NT2/D1 (cell line): ENCODE measurements at regions not wholly inside any gene's neighbourhood (a gene's known extent, or its start where the extent isn't known, plus 50 kb on each side); places are given as distances from the start of the nearest gene placed in this dataset.

Experiments used
- DNase-seq: peaks from one replicate; pipeline ENCODE4 v3.0.0-alpha.2; 2011; ENCODE audit warnings: low read depth, low spot score
- H3K27me3 ChIP-seq: 2 replicates; pipeline ENCODE4 v1.6.0; 2011; ENCODE audit warnings: mild to moderate bottlenecking; ENCODE audit not compliant: insufficient read length, insufficient read depth
- H3K36me3 ChIP-seq: 2 replicates; pipeline ENCODE4 v1.6.1; 2011; ENCODE audit warnings: mild to moderate bottlenecking, low read length, mixed read lengths; ENCODE audit not compliant: insufficient read depth, insufficient read length
- H3K4me1 ChIP-seq: 2 replicates; pipeline ENCODE4 v1.5.1; 2011; ENCODE audit not compliant: insufficient read depth, insufficient read length
- H3K4me3 ChIP-seq: 2 replicates; pipeline ENCODE4 v1.5.1; 2011; ENCODE audit warnings: low read depth; ENCODE audit not compliant: insufficient read length
- H3K9ac ChIP-seq: 2 replicates; pipeline ENCODE4 v1.6.0; 2011; ENCODE audit warnings: low read depth; ENCODE audit not compliant: insufficient read length
- H3K9me3 ChIP-seq: 2 replicates; pipeline ENCODE4 v1.5.1; 2011; ENCODE audit warnings: mild to moderate bottlenecking, low read length; ENCODE audit not compliant: insufficient read depth
- SUZ12 ChIP-seq: IDR thresholded peaks from 2 replicates; pipeline ENCODE4 v1.6.1; 2011; ENCODE audit not compliant: insufficient read length, insufficient read depth; ENCODE audit errors: extremely low read depth
- YY1 ChIP-seq: IDR thresholded peaks from 2 replicates; pipeline ENCODE4 v1.6.1; 2011; ENCODE audit not compliant: insufficient read length, insufficient read depth
- ZNF274 ChIP-seq: IDR thresholded peaks from 2 replicates; pipeline ENCODE4 v1.6.1; 2011; ENCODE audit warnings: mild to moderate bottlenecking, low read depth, low read length

- DNase-seq: no peak
- H3K27me3 ChIP-seq: no peaks in the 10 kb centered on the region
- H3K4me3 ChIP-seq: no peak overlapping the region
- H3K9ac ChIP-seq: no peak overlapping the region
- H3K9me3 ChIP-seq: no peaks in the 10 kb centered on the region
- no peak for TF ChIP-seq YY1
- no peaks in the 10 kb centered on the region for H3K36me3 ChIP-seq
- H3K4me1 ChIP-seq: no peaks in the 10 kb centered on the region
Measured at GRCh38 chr7:12107381-12107780, 103.7 kb upstream of the TMEM106B start.

- no peak for TF ChIP-seq YY1
- TF ChIP-seq SUZ12: no peak
- no peak for TF ChIP-seq ZNF274
- Histone ChIP-seq H3K4me3 (no peak overlapping the region), H3K9ac (no peak overlapping the region), H3K4me1 (no peaks in the 10 kb centered on the region), H3K36me3 (no peaks in the 10 kb centered on the region), H3K27me3 (no peaks in the 10 kb centered on the region), H3K9me3 (no peaks in the 10 kb centered on the region)
- no peak for DNase-seq
Measured at GRCh38 chr7:12107841-12108254, 103.2 kb upstream of the TMEM106B start.

- Histone ChIP-seq H3K9ac (no peak overlapping the region), H3K4me3 (no peak overlapping the region), H3K36me3 (no peaks in the 10 kb centered on the region), H3K4me1 (no peaks in the 10 kb centered on the region), H3K9me3 (no peaks in the 10 kb centered on the region), H3K27me3 (no peaks in the 10 kb centered on the region)
- DNase-seq: no peak
- TF ChIP-seq YY1 (no peak), SUZ12 (no peak), ZNF274 (no peak)
Measured at GRCh38 chr7:12110425-12110824, 100.7 kb upstream of the TMEM106B start.

GRCh38 chr7:12111422-12112405 lies 99.4 kb upstream of the TMEM106B start:
- no peaks in the 10 kb centered on the region for H3K4me1 ChIP-seq
- no peak overlapping the region for H3K9ac ChIP-seq
- no peaks in the 10 kb centered on the region for H3K9me3 ChIP-seq
- DNase-seq: no peak
- H3K4me3 ChIP-seq: no peak overlapping the region
- no peak for TF ChIP-seq SUZ12
- no peak for TF ChIP-seq YY1
- no peak for TF ChIP-seq ZNF274
- H3K36me3 ChIP-seq: no peaks in the 10 kb centered on the region
- H3K27me3 ChIP-seq: no peaks in the 10 kb centered on the region

GRCh38 chr7:12117170-12117569 lies 93.9 kb upstream of the TMEM106B start:
- H3K27me3 ChIP-seq: no peaks in the 10 kb centered on the region
- no peak overlapping the region for H3K4me3 ChIP-seq
- H3K36me3 ChIP-seq: no peaks in the 10 kb centered on the region
- no peak for DNase-seq
- TF ChIP-seq ZNF274 (no peak), YY1 (no peak), SUZ12 (no peak)
- H3K9ac ChIP-seq: no peak overlapping the region
- H3K9me3 ChIP-seq: no peaks in the 10 kb centered on the region
- no peaks in the 10 kb centered on the region for H3K4me1 ChIP-seq

- H3K27me3 ChIP-seq: no peaks in the 10 kb centered on the region
- H3K9me3 ChIP-seq: no peaks in the 10 kb centered on the region
- H3K4me1 ChIP-seq: no peaks in the 10 kb centered on the region
- peak; percentile 13 for DNase-seq
- no peak overlapping the region for H3K4me3 ChIP-seq
- no peak overlapping the region for H3K9ac ChIP-seq
- TF ChIP-seq SUZ12 (no peak), ZNF274 (no peak), YY1 (no peak)
- H3K36me3 ChIP-seq: no peaks in the 10 kb centered on the region
Measured at GRCh38 chr7:12119620-12120303, 91.3 kb upstream of the TMEM106B start.

GRCh38 chr7:12120632-12121031 lies 90.5 kb upstream of the TMEM106B start:
- Histone ChIP-seq H3K9me3 (no peaks in the 10 kb centered on the region), H3K4me1 (no peaks in the 10 kb centered on the region), H3K36me3 (no peaks in the 10 kb centered on the region), H3K4me3 (no peak overlapping the region), H3K9ac (no peak overlapping the region), H3K27me3 (no peaks in the 10 kb centered on the region)
- no peak for TF ChIP-seq ZNF274
- no peak for TF ChIP-seq YY1
- no peak for TF ChIP-seq SUZ12
- no peak for DNase-seq
